Skin epidermis (tissue), 12 donors: ENCODE measurements at regions not wholly inside any gene's neighbourhood (a gene's known extent, or its start where the extent isn't known, plus 50 kb on each side); places are given as distances from the start of the nearest gene placed in this dataset.
A peak's percentile ranks its signal among the peaks of the same experiment; 100 is the strongest.
"Not testable (repeated sequence)": the region's sequence is repeated elsewhere in the genome, so short reads cannot be mapped to it uniquely, and the experiment has no call there.

ENCODE experiments used
- H3K27ac ChIP-seq, 21 experiments: fragments of 200-600 bp; sonication (generic) in 11 of 21; one replicate each; pipeline ENCODE4 v1.5.0; 2020; ENCODE audit warnings: mild to moderate bottlenecking in 3 of 21, inconsistent platforms in 2 of 21, moderate library complexity in 2 of 21
- H3K4me3 ChIP-seq, 7 experiments: fragments of 200-600 bp; sonication (generic) in 2 of 7; one replicate each; pipeline ENCODE4 v1.5.0; 2020; ENCODE audit warnings: inconsistent platforms in 2 of 7, mild to moderate bottlenecking in 2 of 7, moderate library complexity in 1 of 7

DNA sequence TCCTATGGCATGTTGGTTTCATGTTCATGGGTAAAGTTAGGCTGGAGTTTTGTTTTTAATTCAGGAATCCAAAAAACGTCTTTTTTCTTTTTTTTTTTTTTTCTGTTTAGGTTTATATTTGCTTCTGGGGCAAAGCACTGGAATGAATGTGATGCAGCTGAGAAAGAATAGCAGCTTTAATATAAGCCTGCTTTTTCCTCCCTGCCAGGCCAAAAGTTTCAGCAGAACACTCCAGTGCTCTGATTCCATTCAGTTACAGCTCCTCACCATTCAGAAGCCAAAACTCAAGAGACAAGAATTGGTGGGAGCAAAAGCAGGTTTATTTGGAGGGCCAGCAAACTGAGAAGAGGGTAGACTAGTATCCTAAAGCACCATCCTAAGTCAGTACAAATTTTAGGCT is 102.7 kb upstream of the PELI1 start:
- H3K4me3 ChIP-seq: no peak overlapping the region
- H3K27ac ChIP-seq: no peak overlapping the region

DNA sequence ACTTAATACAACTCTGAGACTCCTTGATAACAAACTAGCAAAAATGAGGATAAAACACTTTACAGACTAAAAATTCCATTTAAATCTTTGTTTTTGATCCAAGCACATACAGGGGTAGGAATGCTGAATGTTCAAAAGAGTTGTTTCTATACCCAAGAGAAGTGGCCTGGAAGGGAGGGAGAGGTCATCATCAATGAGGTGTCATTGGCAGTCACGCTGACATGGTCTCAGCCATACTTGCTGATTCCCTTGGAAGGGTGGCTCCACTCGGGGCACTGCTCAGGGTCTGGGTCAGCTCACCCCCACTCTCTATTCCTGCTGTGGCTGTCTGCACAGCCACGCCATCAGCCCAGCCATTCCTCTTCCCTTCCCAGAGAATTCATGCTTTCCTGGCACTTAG is 105.2 kb upstream of the PELI1 start:
- H3K4me3 ChIP-seq: no peak overlapping the region
- no peak overlapping the region for H3K27ac ChIP-seq

DNA sequence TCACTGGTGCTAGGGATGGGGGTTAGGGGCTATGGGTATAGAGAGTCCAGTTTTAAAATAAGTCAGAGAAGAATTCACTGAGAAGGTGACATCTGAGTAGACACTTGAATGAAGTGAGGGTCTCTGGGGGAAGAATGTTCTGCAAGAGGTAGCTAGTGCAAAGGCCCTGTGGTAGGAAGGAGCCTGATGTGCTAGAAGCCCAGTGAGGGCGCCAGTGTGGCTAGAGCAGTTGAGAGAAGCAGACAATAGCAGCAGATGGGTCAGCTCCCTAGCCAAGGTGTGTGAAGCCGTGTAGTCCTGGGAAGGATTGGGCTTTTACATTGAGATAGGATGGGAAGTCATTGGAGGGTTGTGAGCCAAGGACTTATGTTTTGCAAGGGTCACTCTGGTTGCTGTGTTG is 105.8 kb upstream of the PELI1 start:
- Histone ChIP-seq H3K4me3 (no peak overlapping the region), H3K27ac (no peak overlapping the region)

DNA sequence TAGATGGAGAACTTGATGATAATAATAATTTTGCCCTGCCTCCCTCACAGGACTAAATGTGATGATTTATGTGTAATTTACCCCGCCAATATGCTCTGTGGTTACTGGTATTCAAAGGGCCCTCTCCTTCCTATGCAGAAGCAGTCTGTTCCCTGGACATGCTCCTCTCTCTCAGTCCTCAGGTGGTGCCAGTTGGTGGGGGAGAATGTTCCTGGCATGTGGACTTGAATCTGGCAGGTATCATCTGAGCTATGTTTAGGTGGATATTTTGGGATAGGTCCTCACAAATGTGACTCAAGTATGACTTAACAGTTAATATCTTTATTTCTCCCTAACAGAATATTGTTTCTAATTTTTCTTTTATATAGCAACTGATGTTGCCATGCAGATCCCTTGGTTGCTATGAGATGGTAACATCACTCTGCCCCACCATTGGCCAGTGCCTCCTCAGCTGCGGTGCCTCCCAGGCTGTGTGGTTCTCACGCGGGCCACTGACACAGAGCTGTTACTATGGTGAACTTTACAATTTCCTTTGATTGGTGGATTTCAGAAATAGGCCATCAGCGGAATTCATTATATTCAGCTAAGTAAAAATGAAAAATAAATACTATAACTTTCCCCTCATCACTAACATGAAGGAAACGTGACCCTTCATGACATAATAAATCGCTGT is 106.7 kb upstream of the PELI1 start:
- H3K4me3 ChIP-seq: no peak overlapping the region
- H3K27ac ChIP-seq: no peak overlapping the region

- no peak overlapping the region for H3K27ac ChIP-seq
- H3K4me3 ChIP-seq: no peak overlapping the region
Measured at GRCh38 chr2:64251497-64252250, 107.5 kb upstream of the PELI1 start.

DNA sequence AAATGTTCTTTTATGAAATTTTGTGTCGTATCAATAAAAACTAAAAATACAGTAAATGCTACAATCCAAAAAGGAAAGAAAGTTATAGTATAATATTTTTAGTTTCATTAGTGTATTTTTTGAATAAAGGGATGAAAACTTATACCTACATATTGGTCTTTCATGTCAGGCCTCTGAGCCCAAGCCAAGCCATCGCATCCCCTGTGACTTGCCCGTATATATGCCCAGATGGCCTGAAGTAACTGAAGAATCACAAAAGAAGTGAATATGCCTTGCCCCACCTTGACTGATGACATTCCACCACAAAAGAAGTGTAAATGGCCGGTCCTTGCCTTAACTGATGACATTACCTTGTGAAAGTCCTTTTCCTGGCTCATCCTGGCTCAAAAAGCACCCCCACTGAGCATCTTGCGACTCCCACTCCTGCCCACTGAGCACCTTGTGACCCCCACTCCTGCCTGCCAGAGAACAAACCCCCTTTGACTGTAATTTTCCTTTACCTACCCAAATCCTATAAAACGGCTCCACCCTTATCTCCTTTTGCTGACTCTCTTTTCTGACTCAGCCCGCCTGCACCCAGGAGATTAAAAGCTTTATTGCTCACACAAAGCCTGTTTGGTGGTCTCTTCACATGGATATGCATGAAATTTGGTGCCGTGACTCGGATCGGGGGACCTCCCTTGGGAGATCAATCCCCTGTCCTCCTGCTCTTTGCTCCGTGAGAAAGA is 108.2 kb upstream of the PELI1 start:
- H3K27ac ChIP-seq, H3K4me3 ChIP-seq: not testable (repeated sequence)

DNA sequence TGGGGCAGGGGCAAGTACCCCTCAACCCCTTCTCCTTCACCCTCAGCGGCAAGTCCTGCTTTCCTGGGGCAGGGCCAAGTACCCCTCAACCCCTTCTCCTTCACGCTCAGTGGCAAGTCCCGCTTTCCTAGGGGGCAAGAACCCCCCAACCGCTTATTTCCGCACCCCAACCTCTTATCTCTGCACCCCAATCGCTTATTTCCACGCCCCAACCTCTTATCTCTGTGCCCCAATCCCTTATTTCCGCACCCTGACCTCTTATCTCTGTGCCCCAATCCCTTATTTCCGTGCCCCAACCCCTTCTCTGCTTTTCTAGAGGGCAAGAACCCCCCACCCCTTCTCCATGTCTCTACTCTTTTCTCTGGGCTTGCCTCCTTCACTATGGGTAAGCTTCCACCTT is 109.2 kb upstream of the PELI1 start:
- H3K4me3 ChIP-seq, H3K27ac ChIP-seq: not testable (repeated sequence)

DNA sequence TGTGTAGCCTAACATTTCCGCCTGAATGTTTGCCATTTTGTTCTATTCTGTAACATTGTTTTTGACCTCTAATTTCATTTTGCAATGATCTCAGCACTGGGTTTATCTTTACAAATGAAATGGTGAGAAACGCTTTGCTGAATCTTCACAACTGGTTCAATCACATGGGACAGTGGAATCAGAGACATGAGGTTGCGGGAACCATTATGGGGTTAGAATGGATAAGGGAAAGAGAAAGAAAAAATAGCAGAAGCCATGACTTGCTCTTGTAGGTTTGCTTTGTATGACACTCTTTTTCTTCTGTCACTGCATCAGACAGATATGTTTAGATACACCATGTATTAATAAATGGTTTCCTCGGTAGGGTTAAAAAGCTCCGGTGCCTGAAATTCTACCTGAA is 114.3 kb upstream of the PELI1 start:
- H3K4me3 ChIP-seq: no peak overlapping the region
- no peak overlapping the region for H3K27ac ChIP-seq

- Histone ChIP-seq H3K4me3 (no peak overlapping the region), H3K27ac (peak overlapping the region in 2 of 21 experiments; percentile 2 to 56)
Measured at GRCh38 chr2:64259312-64259711, 115.1 kb upstream of the PELI1 start.

DNA sequence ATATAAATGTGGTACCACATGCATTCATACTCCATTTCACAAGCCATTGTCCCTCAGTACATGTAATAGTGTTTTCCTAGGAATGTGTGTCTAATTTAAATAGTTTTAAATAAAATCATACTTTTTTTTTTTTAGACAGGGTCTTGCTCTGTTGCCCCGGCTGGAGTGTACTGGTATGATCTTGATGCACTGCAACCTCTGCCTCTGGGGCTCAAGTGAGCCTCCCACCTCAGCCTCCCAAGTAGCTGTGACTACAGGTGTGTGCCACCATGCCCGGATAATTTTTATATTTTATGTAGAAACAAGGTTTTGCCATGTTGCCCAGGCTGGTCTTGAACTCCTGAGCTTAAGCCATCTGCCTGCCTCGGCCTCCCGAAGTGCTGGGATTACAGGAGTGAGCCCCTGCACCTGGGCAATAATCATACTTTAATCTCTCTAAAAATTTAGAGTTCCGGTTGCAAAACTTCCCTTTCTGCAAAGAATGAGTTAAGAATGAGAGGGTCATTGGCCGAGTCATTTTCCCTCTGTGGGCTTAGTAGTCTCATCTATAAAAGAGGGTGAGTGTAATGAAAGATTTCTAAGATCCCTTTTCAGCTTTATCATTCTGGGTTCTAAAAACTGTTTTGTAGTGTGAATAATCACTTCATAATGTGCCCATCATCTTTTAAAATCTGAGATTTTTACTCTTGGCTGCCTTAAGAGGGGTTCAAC is 116.0 kb upstream of the PELI1 start:
- Histone ChIP-seq H3K27ac (peak overlapping the region in 15 of 21 experiments; percentile 9 to 74 (median 56)), H3K4me3 (no peak overlapping the region)

- no peak overlapping the region for H3K4me3 ChIP-seq
- H3K27ac ChIP-seq: peak overlapping the region in 14 of 21 experiments; percentile 9 to 74 (median 58)
Measured at GRCh38 chr2:64260817-64261216, 116.6 kb upstream of the PELI1 start.

- Histone ChIP-seq H3K4me3 (no peak overlapping the region), H3K27ac (peak overlapping the region in 8 of 21 experiments; percentile 3 to 63 (median 46))
Measured at GRCh38 chr2:64262071-64262470, 117.9 kb upstream of the PELI1 start.

GRCh38 chr2:64262816-64263215 is 118.6 kb upstream of the PELI1 start:
- H3K4me3 ChIP-seq: no peak overlapping the region
- peak overlapping the region in 12 of 21 experiments; percentile 2 to 63 (median 48) for H3K27ac ChIP-seq

- Histone ChIP-seq H3K27ac (peak overlapping the region in 11 of 21 experiments; percentile 2 to 63 (median 48)), H3K4me3 (no peak overlapping the region)
Measured at GRCh38 chr2:64263315-64263714, 119.1 kb upstream of the PELI1 start.

DNA sequence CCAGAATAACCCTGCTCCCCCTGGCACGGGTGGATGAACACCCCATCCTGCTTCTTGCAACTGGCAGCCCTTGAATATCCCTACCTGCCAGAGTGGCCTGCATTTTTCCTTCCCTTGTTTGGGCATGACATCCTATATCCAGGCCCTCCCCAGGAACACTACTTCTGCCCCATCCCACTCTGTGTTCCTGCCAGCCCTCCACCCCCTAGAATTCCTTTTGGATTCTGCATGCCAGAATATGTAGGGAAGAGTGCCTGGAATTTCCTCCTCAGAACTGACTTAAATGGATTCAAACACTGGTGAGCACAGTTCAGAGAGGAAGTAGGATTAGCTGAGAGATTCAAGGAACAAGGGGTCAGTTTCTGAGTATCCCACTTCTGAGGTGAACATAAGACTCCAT is 123.5 kb upstream of the PELI1 start:
- Histone ChIP-seq H3K27ac (peak overlapping the region in 3 of 21 experiments; percentile 16 to 30 (median 28)), H3K4me3 (no peak overlapping the region)

- H3K27ac ChIP-seq: peak overlapping the region in 3 of 21 experiments; percentile 16 to 30 (median 28)
Measured at GRCh38 chr2:64268330-64269048, 124.3 kb upstream of the PELI1 start.

DNA sequence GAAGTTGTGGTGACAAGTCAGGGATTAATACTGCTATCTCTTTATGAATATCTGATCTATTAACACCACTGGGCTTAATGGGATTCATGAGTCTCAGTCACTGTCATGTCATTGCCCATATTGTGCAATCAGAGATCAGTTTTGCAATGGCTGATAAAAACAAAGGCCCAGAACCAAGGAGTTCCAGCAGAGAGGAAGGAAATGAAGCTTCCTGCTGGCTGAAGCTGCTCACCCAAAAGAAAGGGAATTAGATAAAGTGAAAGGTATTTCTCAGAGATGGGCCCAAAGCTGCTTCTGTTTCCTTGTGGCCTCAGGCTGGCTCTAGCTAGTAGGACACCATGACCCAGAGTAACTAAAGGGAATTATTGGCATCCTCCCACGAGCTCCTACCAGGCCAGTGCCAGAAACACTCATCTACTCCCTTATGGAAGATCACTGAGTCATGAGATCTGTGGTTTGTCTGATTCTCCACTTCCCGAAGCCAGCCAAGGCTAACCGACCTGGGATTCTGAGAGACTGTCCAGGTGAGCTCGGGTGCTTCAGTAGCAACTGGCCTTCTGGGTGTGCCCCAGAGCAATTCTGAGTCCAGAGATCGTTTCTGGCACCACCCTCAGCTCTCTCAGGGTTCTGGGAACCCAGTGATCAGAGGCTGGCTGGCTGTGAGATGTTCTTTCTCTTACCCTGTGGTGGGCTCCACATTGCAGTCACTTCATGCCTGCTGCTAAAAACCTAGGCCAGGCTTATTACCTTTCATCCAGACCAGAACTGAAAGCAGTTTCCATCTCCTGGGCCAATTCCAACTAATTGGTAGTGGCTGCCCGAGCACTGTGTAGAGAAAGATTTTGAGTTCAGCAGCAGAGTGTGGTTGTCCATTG is 129.5 kb upstream of the PELI1 start:
- Histone ChIP-seq H3K27ac (peak overlapping the region in 20 of 21 experiments; percentile 50 to 91 (median 80)), H3K4me3 (no peak overlapping the region)

More at GRCh38 chr2:64268330-64269048, 124.3 kb upstream of the PELI1 start:
- H3K4me3 ChIP-seq: no peak overlapping the region
